ENCODE measurements at regions not wholly inside any gene's neighbourhood (a gene's known extent, or its start where the extent isn't known, plus 50 kb on each side); places are given as distances from the start of the nearest gene placed in this dataset.

- DNase-seq = no peak
These were observed 516.8 kb downstream of the PSAT1 start for GRCh38 chr9:78813602-78814180.

- DNase-seq = peak; percentile 22
These were observed 524.3 kb downstream of the PSAT1 start for GRCh38 chr9:78821126-78821822.

GRCh38 chr9:78826527-78826926, 529.6 kb downstream of the PSAT1 start:
- no peak for DNase-seq

DNA sequence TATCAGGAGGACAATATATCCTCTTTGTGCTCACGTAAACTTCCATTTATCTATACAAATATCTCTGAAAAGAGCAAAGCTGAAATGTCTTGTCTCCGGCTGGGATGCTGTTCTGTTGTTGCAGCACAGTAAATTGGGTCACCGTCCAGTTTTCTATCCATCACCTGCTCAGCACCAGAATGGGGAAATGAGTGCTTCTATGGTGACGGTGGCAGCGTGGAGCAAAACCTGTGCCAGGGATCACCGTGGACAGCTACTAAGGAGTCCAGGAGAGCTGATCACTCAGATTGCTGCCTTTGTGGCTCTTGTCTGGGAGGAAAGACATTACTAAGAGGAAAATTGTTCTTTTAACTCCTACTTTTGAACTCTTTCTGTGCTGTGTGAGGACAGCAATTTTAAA, 531.6 kb downstream of the PSAT1 start:
- DNase-seq = no peak

DNA sequence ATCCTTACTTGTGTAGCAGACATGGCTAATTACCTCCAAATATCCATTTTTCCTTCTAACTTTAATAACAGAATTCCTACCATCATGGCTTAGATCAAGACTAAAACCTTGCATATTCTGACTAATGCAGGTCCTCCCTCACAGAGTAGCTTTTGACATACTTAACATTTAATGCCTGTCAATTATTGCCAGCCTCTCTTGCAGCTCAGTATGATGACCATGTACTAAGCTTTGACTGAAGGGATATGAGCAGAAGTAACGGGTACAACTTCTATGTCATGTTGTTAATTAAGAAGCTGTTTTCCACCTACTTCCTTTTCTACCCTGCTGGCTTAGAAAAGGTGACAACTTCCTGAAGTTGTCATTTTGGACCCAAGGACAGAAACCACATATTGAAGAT, 533.4 kb downstream of the PSAT1 start:
- no peak for DNase-seq

DNA sequence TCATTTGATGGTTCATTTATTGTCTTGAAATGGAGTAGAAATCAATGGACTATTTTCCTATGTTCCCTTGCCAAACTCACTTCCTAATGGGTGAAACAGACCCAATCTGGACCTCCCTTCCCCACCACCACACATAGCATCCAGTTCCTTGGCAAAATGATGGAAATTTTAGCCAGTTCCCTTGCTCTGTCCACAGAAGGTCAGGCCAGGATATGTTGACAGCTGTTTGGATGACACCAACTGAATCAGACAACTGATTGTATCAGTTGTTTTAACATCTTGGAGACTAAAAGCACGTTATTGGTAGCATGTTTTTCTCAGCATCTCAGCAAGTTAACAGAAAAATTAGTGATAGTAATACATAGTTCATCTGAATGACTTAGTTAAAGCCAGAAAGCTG, 534.8 kb downstream of the PSAT1 start:
- no peak for DNase-seq

DNA sequence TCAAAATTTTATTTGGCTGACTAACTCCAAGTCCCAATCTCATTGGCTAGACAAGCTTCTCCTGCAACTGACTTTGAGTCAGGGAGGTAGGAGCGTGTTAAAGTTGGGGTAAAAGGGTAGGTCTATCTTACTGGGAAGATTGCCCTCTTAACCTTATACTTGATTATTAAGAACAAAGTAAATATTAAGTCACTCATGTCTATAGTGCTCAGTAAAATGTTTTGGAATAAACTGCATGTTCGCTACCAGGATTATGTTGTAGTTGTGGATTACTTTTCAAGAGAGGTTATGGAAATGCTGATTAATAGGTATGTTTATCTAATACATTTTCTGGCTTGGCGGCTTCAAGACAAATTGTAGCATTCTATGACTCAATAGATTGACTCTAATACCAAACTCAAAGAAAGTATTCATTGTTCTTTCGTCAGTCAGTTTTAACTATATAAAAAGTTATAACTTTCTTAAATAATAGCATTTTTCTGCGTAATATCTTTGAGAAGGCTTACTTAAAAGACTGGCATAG, 539.1 kb downstream of the PSAT1 start:
- DNase-seq = no peak

- DNase-seq = no peak
These were observed 542.3 kb downstream of the PSAT1 start for GRCh38 chr9:78839252-78839651.

DNA sequence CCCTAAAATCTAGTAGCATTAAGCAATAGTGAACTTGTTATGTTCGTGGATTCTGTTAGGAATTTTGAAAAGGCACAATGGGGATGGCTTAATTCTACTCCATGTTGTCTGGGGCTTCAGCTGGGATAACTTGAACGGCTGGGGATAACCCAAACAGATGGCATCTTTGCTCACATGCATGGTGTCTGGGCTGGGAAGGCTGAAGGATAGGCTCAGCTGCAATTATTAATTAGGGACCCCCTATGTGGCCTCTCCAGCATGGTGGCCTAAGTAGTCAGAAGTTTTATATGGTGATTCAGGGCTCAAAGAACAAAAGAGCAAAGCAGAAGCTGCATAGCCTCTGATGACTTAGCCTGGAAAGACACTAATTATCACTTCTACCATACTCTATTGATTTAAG, 551.1 kb downstream of the PSAT1 start:
- DNase-seq = no peak

GRCh38 chr9:78856144-78856543, 559.2 kb downstream of the PSAT1 start:
- DNase-seq = no peak

GRCh38 chr9:78856781-78857180, 559.9 kb downstream of the PSAT1 start:
- DNase-seq = no peak

GRCh38 chr9:78857373-78858225, 560.7 kb downstream of the PSAT1 start:
- no peak for DNase-seq

- DNase-seq = no peak
These were observed 561.3 kb downstream of the PSAT1 start for GRCh38 chr9:78858266-78858665.

GRCh38 chr9:78860801-78861475, 564.0 kb downstream of the PSAT1 start:
- DNase-seq = no peak

- no peak for DNase-seq
These were observed 566.6 kb downstream of the PSAT1 start for GRCh38 chr9:78863531-78863930.

DNA sequence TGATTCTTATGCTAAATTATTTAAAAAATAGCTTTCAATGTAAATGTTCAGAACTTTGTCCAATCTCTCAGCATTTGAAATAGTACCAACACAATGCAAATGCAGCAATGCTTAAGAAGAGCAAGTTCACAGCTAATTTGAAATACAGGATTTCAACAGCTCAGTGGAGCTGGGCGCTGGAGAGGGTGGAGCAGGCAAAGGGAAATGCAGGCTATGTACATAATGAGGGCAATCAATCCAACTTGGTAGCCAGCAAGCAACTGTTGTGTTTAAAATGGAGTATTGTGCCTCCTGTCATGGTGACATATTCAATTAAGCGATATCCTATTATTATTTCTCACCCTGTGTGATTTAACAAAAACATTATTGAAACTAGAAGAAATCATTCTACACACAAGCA, 568.8 kb downstream of the PSAT1 start:
- DNase-seq = no peak

GRCh38 chr9:78866207-78867132, 569.5 kb downstream of the PSAT1 start:
- no peak for DNase-seq

- no peak for DNase-seq
These were observed 574.1 kb downstream of the PSAT1 start for GRCh38 chr9:78871086-78871451.

- DNase-seq = no peak
These were observed 574.8 kb downstream of the PSAT1 start for GRCh38 chr9:78871452-78872331.

- DNase-seq = no peak
These were observed 577.1 kb downstream of the PSAT1 start for GRCh38 chr9:78874061-78874460.

Data from RPMI8226 (cell line).